Activated CD8-positive, alpha-beta memory T cell treated with anti-CD3 and anti-CD28 coated beads for 4 hours (primary cell): ENCODE measurements at regions not wholly inside any gene's neighbourhood (a gene's known extent, or its start where the extent isn't known, plus 50 kb on each side); places are given as distances from the start of the nearest gene placed in this dataset.

Experiments used
- DNase-seq, 2 donors: peaks; one replicate each; pipeline ENCODE4 v3.0.0-alpha.2; 2020; ENCODE audit warnings: low read depth in 2 of 2

GRCh38 chr6:155604991-155605390, 149.4 kb upstream of the NOX3 start:
- no peak for DNase-seq

- DNase-seq: no peak
These were observed 143.9 kb upstream of the NOX3 start for GRCh38 chr6:155599561-155599960.

- no peak for DNase-seq
These were observed 143.5 kb upstream of the NOX3 start for GRCh38 chr6:155599160-155599559.

GRCh38 chr6:155595284-155595683, 139.6 kb upstream of the NOX3 start:
- no peak for DNase-seq

GRCh38 chr6:155591741-155592140, 136.1 kb upstream of the NOX3 start:
- DNase-seq: no peak

GRCh38 chr6:155589190-155589589, 133.6 kb upstream of the NOX3 start:
- DNase-seq: no peak

- DNase-seq: no peak
These were observed 132.2 kb upstream of the NOX3 start for GRCh38 chr6:155587817-155588216.

- DNase-seq: no peak
These were observed 130.5 kb upstream of the NOX3 start for GRCh38 chr6:155586090-155586489.

- DNase-seq: no peak
These were observed 128.4 kb upstream of the NOX3 start for GRCh38 chr6:155584006-155584405.

- no peak for DNase-seq
These were observed 126.7 kb upstream of the NOX3 start for GRCh38 chr6:155582016-155582991.

GRCh38 chr6:155580904-155581303, 125.3 kb upstream of the NOX3 start:
- no peak for DNase-seq

- no peak for DNase-seq
These were observed 122.6 kb upstream of the NOX3 start for GRCh38 chr6:155578251-155578650.

GRCh38 chr6:155561966-155562364, 106.3 kb upstream of the NOX3 start:
- DNase-seq: no peak

GRCh38 chr6:155561257-155561965, 105.8 kb upstream of the NOX3 start:
- DNase-seq: no peak

- no peak for DNase-seq
These were observed 94.3 kb upstream of the NOX3 start for GRCh38 chr6:155549928-155550327.

GRCh38 chr6:155549028-155549798, 93.6 kb upstream of the NOX3 start:
- no peak for DNase-seq

- DNase-seq: no peak
These were observed 92.9 kb upstream of the NOX3 start for GRCh38 chr6:155548576-155548975.

GRCh38 chr6:155544677-155545076, 89.0 kb upstream of the NOX3 start:
- DNase-seq: no peak

GRCh38 chr6:155543166-155543847, 87.7 kb upstream of the NOX3 start:
- no peak for DNase-seq

- no peak for DNase-seq
These were observed 86.4 kb upstream of the NOX3 start for GRCh38 chr6:155542036-155542435.

- DNase-seq: no peak
These were observed 83.2 kb upstream of the NOX3 start for GRCh38 chr6:155538708-155539390.
